Neural progenitor cell (in vitro differentiated cells): ENCODE measurements at regions not wholly inside any gene's neighbourhood (a gene's known extent, or its start where the extent isn't known, plus 50 kb on each side); places are given as distances from the start of the nearest gene placed in this dataset.

Experiments used
- DNase-seq: peaks from one replicate; pipeline ENCODE4 v3.0.0-alpha.2; 2016; ENCODE audit warnings: low spot score
- H2AFZ ChIP-seq: fragments of 200-600 bp; sonication (generic); replicated peaks from 2 replicates; pipeline ENCODE4 v1.6.1; 2016; ENCODE audit warnings: antibody characterized with exemption
- H3F3A ChIP-seq: fragments of 200-600 bp; sonication (generic); 2 replicates; pipeline ENCODE4 v1.6.1; 2016; ENCODE audit warnings: antibody characterized with exemption, low read depth
- H3K27ac ChIP-seq: fragments of 200-600 bp; sonication (generic); 2 replicates; pipeline ENCODE4 v1.5.1; 2016; ENCODE audit warnings: mild to moderate bottlenecking
- H3K27me3 ChIP-seq: fragments of 200-600 bp; sonication (generic); 2 replicates; pipeline ENCODE4 v1.6.1; 2016; ENCODE audit warnings: mild to moderate bottlenecking, moderate library complexity
- H3K36me3 ChIP-seq: fragments of 200-600 bp; sonication (generic); 2 replicates; pipeline ENCODE4 v1.5.1; 2016
- H3K4me1 ChIP-seq: fragments of 200-600 bp; sonication (generic); 2 replicates; pipeline ENCODE4 v1.6.1; 2016; ENCODE audit warnings: mixed run types
- H3K4me2 ChIP-seq: fragments of 200-600 bp; sonication (generic); 2 replicates; pipeline ENCODE4 v1.6.1; 2016
- H3K4me3 ChIP-seq: fragments of 200-600 bp; sonication (generic); 2 replicates; pipeline ENCODE4 v1.5.1; 2016
- H3K79me2 ChIP-seq: fragments of 200-600 bp; sonication (generic); 2 replicates; pipeline ENCODE4 v1.6.1; 2016; ENCODE audit warnings: low read depth
- H3K9ac ChIP-seq: fragments of 200-600 bp; sonication (generic); 2 replicates; pipeline ENCODE4 v1.6.1; 2016
- H3K9me3 ChIP-seq: fragments of 200-600 bp; sonication (generic); 2 replicates; pipeline ENCODE4 v1.5.1; 2016; ENCODE audit warnings: low read depth
- H4K20me1 ChIP-seq: fragments of 200-600 bp; sonication (generic); 2 replicates; pipeline ENCODE4 v1.6.1; 2016; ENCODE audit warnings: low read depth
- H3K27ac Mint-ChIP-seq: 3 replicates; pipeline ENCODE4 v1.8.0; 2021; ENCODE audit warnings: mixed read lengths
- H3K27me3 Mint-ChIP-seq: 2 replicates; pipeline ENCODE4 v1.8.0; 2022; ENCODE audit warnings: low read depth, mild to moderate bottlenecking, inconsistent platforms, moderate library complexity, mixed read lengths; ENCODE audit not compliant: insufficient read depth
- H3K36me3 Mint-ChIP-seq: 3 replicates; pipeline ENCODE4 v1.8.0; 2021; ENCODE audit warnings: mixed read lengths
- H3K4me1 Mint-ChIP-seq: 3 replicates; pipeline ENCODE4 v1.8.0; 2021; ENCODE audit warnings: mixed read lengths
- H3K4me3 Mint-ChIP-seq: 3 replicates; pipeline ENCODE4 v1.8.0; 2021; ENCODE audit warnings: mild to moderate bottlenecking, moderate library complexity, mixed read lengths
- H3K9me3 Mint-ChIP-seq: 3 replicates; pipeline ENCODE4 v1.8.0; 2020; ENCODE audit warnings: mixed read lengths
- CTCF ChIP-seq: fragments of 200-600 bp; sonication (generic); IDR thresholded peaks from 2 replicates; pipeline ENCODE4 v1.5.1; 2017; ENCODE audit warnings: antibody characterized with exemption, mild to moderate bottlenecking
- EZH2 ChIP-seq: fragments of 200-600 bp; sonication (generic); IDR thresholded peaks from 2 replicates; pipeline ENCODE4 v1.6.1; 2017; ENCODE audit warnings: antibody characterized with exemption, mild to moderate bottlenecking, moderate library complexity
- EZH2phosphoT487 ChIP-seq: fragments of 200-600 bp; sonication (generic); IDR thresholded peaks from 2 replicates; pipeline ENCODE4 v1.6.1; 2017; ENCODE audit warnings: antibody characterized with exemption

- Mint-ChIP-seq H3K9me3 (no peaks in the 10 kb centered on the region), H3K27ac (no peak overlapping the region), H3K36me3 (no peaks in the 10 kb centered on the region), H3K27me3 (no peaks in the 10 kb centered on the region), H3K4me1 (no peaks in the 10 kb centered on the region), H3K4me3 (no peak overlapping the region)
- DNase-seq = no peak
- Histone ChIP-seq H3K27me3 (no peaks in the 10 kb centered on the region), H3F3A (no peaks in the 10 kb centered on the region), H3K79me2 (no peaks in the 10 kb centered on the region), H2AFZ (no peak overlapping the region), H3K4me3 (no peak overlapping the region), H3K9ac (no peak overlapping the region), H3K27ac (no peak overlapping the region), H3K4me2 (no peak overlapping the region), H4K20me1 (no peaks in the 10 kb centered on the region), H3K9me3 (no peaks in the 10 kb centered on the region), H3K4me1 (no peaks in the 10 kb centered on the region), H3K36me3 (no peaks in the 10 kb centered on the region)
- TF ChIP-seq EZH2 (no peak), EZH2phosphoT487 (no peak), CTCF (no peak)
Measured at GRCh38 chr4:30001628-30002027, 718.5 kb upstream of the PCDH7 start.

- Mint-ChIP-seq H3K27ac (no peak overlapping the region), H3K9me3 (no peaks in the 10 kb centered on the region)
Measured at GRCh38 chr4:30002341-30002740, 717.8 kb upstream of the PCDH7 start.

GRCh38 chr4:30005995-30006394 lies 714.2 kb upstream of the PCDH7 start:
- H3K36me3 Mint-ChIP-seq = no peaks in the 10 kb centered on the region
- H3K27me3 Mint-ChIP-seq = no peaks in the 10 kb centered on the region
- no peak for DNase-seq
- H4K20me1 ChIP-seq = no peaks in the 10 kb centered on the region
- TF ChIP-seq CTCF (no peak), EZH2 (no peak), EZH2phosphoT487 (no peak)
- no peak overlapping the region for H3K9ac ChIP-seq
- no peaks in the 10 kb centered on the region for H3F3A ChIP-seq
- H2AFZ ChIP-seq = no peak overlapping the region
- H3K4me1 Mint-ChIP-seq = no peaks in the 10 kb centered on the region
- no peaks in the 10 kb centered on the region for H3K4me1 ChIP-seq
- H3K36me3 ChIP-seq = no peaks in the 10 kb centered on the region
- no peak overlapping the region for H3K27ac ChIP-seq
- no peaks in the 10 kb centered on the region for H3K27me3 ChIP-seq
- no peaks in the 10 kb centered on the region for H3K79me2 ChIP-seq
- H3K9me3 ChIP-seq = no peaks in the 10 kb centered on the region
- H3K27ac Mint-ChIP-seq = no peak overlapping the region
- peaks cover 3% of the 10 kb centered on the region for H3K9me3 Mint-ChIP-seq
- no peak overlapping the region for H3K4me2 ChIP-seq
- H3K4me3 ChIP-seq = no peak overlapping the region
- H3K4me3 Mint-ChIP-seq = no peak overlapping the region

More at GRCh38 chr4:30002341-30002740, 717.8 kb upstream of the PCDH7 start:
- Histone ChIP-seq H3K27me3 (no peaks in the 10 kb centered on the region), H3K9me3 (no peaks in the 10 kb centered on the region), H3K27ac (no peak overlapping the region), H4K20me1 (no peaks in the 10 kb centered on the region), H2AFZ (no peak overlapping the region), H3K9ac (no peak overlapping the region), H3K4me3 (no peak overlapping the region), H3K4me1 (no peaks in the 10 kb centered on the region), H3K4me2 (no peak overlapping the region), H3K79me2 (no peaks in the 10 kb centered on the region), H3F3A (no peaks in the 10 kb centered on the region), H3K36me3 (no peaks in the 10 kb centered on the region)
- Mint-ChIP-seq H3K36me3 (no peaks in the 10 kb centered on the region), H3K27me3 (no peaks in the 10 kb centered on the region), H3K4me3 (no peak overlapping the region), H3K4me1 (no peaks in the 10 kb centered on the region)
- DNase-seq = no peak
- TF ChIP-seq CTCF (no peak), EZH2phosphoT487 (no peak), EZH2 (no peak)

GRCh38 chr4:30024526-30024925 lies 695.6 kb upstream of the PCDH7 start:
- no peak overlapping the region for H3K4me3 ChIP-seq
- H3K27ac ChIP-seq = no peak overlapping the region
- H3K4me1 ChIP-seq = no peaks in the 10 kb centered on the region
- no peak overlapping the region for H3K27ac Mint-ChIP-seq
- H3K4me2 ChIP-seq = no peak overlapping the region
- H3K36me3 ChIP-seq = no peaks in the 10 kb centered on the region
- no peaks in the 10 kb centered on the region for H3K9me3 Mint-ChIP-seq
- no peak for DNase-seq
- no peak for TF ChIP-seq EZH2
- no peak for TF ChIP-seq EZH2phosphoT487
- TF ChIP-seq CTCF = no peak
- H3K36me3 Mint-ChIP-seq = no peaks in the 10 kb centered on the region
- no peaks in the 10 kb centered on the region for H4K20me1 ChIP-seq
- no peaks in the 10 kb centered on the region for H3K27me3 ChIP-seq
- H3K27me3 Mint-ChIP-seq = no peaks in the 10 kb centered on the region
- H2AFZ ChIP-seq = no peak overlapping the region
- H3F3A ChIP-seq = no peaks in the 10 kb centered on the region
- H3K4me1 Mint-ChIP-seq = no peaks in the 10 kb centered on the region
- H3K9ac ChIP-seq = no peak overlapping the region
- H3K9me3 ChIP-seq = no peaks in the 10 kb centered on the region
- H3K79me2 ChIP-seq = no peaks in the 10 kb centered on the region
- H3K4me3 Mint-ChIP-seq = no peak overlapping the region
